HEK293 (cell line): ENCODE measurements at regions not wholly inside any gene's neighbourhood (a gene's known extent, or its start where the extent isn't known, plus 50 kb on each side); places are given as distances from the start of the nearest gene placed in this dataset.

ENCODE experiments used
- CTCF ChIP-seq: fragments of 450-650 bp; formaldehyde crosslinking; IDR thresholded peaks from 2 replicates; pipeline ENCODE4 v1.5.1; 2016; ENCODE audit warnings: missing biosample characterization, missing genetic modification characterization
- REST ChIP-seq: fragments of 450-650 bp; formaldehyde crosslinking; IDR thresholded peaks from 2 replicates; pipeline ENCODE4 v1.5.1; 2016; ENCODE audit warnings: missing biosample characterization, missing genetic modification characterization
- YY1 ChIP-seq: fragments of 450-650 bp; formaldehyde crosslinking; IDR thresholded peaks from 2 replicates; pipeline ENCODE4 v1.5.1; 2018; ENCODE audit warnings: missing biosample characterization, missing genetic modification characterization
- ZNF23 ChIP-seq: fragments of 450-650 bp; formaldehyde crosslinking; IDR thresholded peaks from 2 replicates; pipeline ENCODE4 v1.5.1; 2016; ENCODE audit warnings: missing biosample characterization, missing genetic modification characterization, borderline replicate concordance
- ZNF274 ChIP-seq, 2 experiments: fragments of 200-500 bp in 1 of 2; fragments of 450-650 bp in 1 of 2; sonication (Bioruptor generic) in 1 of 2; formaldehyde crosslinking in 1 of 2; IDR thresholded peaks; 2 replicates each; pipeline versions ENCODE4 v1.5.1 to v1.6.1; 2014 to 2016; ENCODE audit warnings: borderline replicate concordance in 1 of 2, inconsistent platforms in 1 of 2, low read length in 1 of 2, missing biosample characterization in 1 of 2, missing genetic modification characterization in 1 of 2
- ZNF391 ChIP-seq: fragments of 450-650 bp; formaldehyde crosslinking; IDR thresholded peaks from 2 replicates; pipeline ENCODE4 v1.5.1; 2016; ENCODE audit warnings: low read depth, missing biosample characterization, missing genetic modification characterization, borderline replicate concordance
- ZNF423 ChIP-seq: fragments of 450-650 bp; formaldehyde crosslinking; IDR thresholded peaks from 2 replicates; pipeline ENCODE4 v1.5.1; 2016; ENCODE audit warnings: missing biosample characterization, missing genetic modification characterization
- ZNF501 ChIP-seq: fragments of 450-650 bp; formaldehyde crosslinking; IDR thresholded peaks from 2 replicates; pipeline ENCODE4 v1.5.1; 2016; ENCODE audit warnings: missing biosample characterization, missing genetic modification characterization
- ZNF548 ChIP-seq: fragments of 450-650 bp; formaldehyde crosslinking; IDR thresholded peaks from 2 replicates; pipeline ENCODE4 v1.5.1; 2016; ENCODE audit warnings: missing biosample characterization, missing genetic modification characterization
- ZNF558 ChIP-seq: fragments of 450-650 bp; formaldehyde crosslinking; IDR thresholded peaks from 2 replicates; pipeline ENCODE4 v1.5.1; 2016; ENCODE audit warnings: missing biosample characterization, missing genetic modification characterization
- ZNF621 ChIP-seq: fragments of 450-650 bp; formaldehyde crosslinking; IDR thresholded peaks from 2 replicates; pipeline ENCODE4 v1.5.1; 2017; ENCODE audit warnings: missing biosample characterization, missing genetic modification characterization
- ZNF701 ChIP-seq: fragments of 450-650 bp; formaldehyde crosslinking; IDR thresholded peaks from 2 replicates; pipeline ENCODE4 v1.5.1; 2016; ENCODE audit warnings: missing biosample characterization, missing genetic modification characterization

DNA sequence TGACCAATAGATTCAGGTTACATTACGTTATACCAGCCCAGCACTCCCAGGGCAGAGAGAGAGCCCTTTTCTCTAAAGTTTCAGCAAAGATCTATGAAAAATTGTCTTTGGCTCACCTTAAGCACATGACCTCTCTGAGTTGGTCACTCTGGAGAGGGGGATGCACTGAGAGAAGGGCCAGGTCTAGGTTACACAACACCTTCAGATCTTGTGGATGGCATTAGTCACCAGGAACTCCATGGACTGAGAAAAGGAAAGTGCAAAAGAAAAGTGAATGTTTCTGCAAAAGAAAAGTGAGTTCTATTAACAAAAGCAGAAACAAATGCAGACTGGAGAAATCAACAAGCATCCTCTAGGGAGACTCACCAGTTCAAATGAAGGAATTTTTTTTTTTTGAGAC is 253.3 kb upstream of the SALL1 start:
- no peak for TF ChIP-seq ZNF548 (tag by site-specific recombination)
- TF ChIP-seq CTCF: no peak
- TF ChIP-seq ZNF23 (tag by site-specific recombination): no peak
- no peak for TF ChIP-seq ZNF558 (tag by site-specific recombination)
- no peak for TF ChIP-seq REST (tag by site-specific recombination)
- TF ChIP-seq ZNF391: no peak
- TF ChIP-seq ZNF501 (tag by site-specific recombination): no peak
- no peak for TF ChIP-seq ZNF621
- TF ChIP-seq YY1 (tag by site-specific recombination): no peak
- no peak for TF ChIP-seq ZNF423 (tag by site-specific recombination)
- TF ChIP-seq ZNF701 (tag by site-specific recombination): no peak
- TF ChIP-seq ZNF274 (IDR thresholded peaks at IDR 0.05; ENCODE audit: low read length): no peak
- TF ChIP-seq ZNF274 (tag by site-specific recombination; IDR thresholded peaks at IDR 0.05; ENCODE audit: borderline replicate concordance): no peak
